GM21717 (cell line): ENCODE measurements at regions not wholly inside any gene's neighbourhood (a gene's known extent, or its start where the extent isn't known, plus 50 kb on each side); places are given as distances from the start of the nearest gene placed in this dataset.
A peak's percentile ranks its signal among the peaks of the same experiment; 100 is the strongest.

Experiments used
- ATAC-seq: cut with Tn5 transposase; IDR thresholded peaks from one replicate; pipeline ENCODE4 v1.9.1; 2021; ENCODE audit warnings: mild to moderate bottlenecking, moderate library complexity; ENCODE audit not compliant: unreplicated experiment

- no peak for ATAC-seq
These were observed 1102.8 kb upstream of the KLHL29 start for GRCh38 chr2:22282220-22282619.

GRCh38 chr2:22282916-22283315 is 1102.1 kb upstream of the KLHL29 start:
- no peak for ATAC-seq

GRCh38 chr2:22283436-22283835 is 1101.5 kb upstream of the KLHL29 start:
- ATAC-seq: no peak

GRCh38 chr2:22290302-22290701 is 1094.7 kb upstream of the KLHL29 start:
- ATAC-seq: no peak

DNA sequence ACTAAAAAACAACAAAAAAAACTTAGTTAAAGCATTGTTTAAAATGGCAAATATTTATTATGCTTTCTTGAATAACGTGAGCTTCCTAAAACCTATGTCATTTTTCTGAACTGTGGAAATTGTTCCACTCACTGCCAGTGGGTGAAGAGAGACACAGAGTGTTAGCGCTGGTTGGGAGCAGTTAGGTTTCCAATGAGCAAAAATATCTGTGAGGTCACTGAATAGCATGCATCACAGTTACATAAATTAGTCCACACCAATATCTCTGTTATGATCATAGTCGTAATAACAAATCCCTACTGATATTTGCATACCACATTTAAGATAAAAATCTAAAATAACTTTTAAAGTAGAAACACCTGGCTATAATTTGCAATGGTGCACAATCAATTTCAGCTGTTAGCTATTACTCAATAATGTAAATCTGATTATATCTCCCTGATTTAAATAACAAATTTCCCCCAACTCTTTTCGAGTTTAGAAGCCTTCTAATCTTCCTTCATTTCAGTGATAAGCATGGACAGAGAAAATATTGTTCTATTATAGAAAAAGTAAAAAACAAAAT is 1094.0 kb upstream of the KLHL29 start:
- no peak for ATAC-seq

GRCh38 chr2:22301228-22301627 is 1083.8 kb upstream of the KLHL29 start:
- no peak for ATAC-seq

DNA sequence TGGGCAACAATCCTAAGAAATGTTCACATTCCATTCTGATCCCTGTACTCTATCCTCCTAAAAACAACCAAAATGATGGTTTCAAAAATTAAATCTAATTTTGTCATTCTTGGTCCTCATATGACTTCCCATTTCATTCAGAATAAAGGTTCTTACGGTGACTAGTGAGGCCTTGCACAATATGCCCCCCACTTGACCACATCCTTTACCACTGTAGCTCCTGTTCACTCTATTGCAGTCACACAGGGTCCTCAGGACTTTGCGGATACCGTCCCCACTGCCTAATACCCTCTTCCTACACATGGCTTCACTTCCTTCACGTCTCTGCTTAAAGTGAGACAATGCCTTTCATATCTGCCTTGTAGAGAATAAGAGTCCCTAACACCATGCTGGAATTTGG is 1058.7 kb upstream of the KLHL29 start:
- ATAC-seq: no peak

DNA sequence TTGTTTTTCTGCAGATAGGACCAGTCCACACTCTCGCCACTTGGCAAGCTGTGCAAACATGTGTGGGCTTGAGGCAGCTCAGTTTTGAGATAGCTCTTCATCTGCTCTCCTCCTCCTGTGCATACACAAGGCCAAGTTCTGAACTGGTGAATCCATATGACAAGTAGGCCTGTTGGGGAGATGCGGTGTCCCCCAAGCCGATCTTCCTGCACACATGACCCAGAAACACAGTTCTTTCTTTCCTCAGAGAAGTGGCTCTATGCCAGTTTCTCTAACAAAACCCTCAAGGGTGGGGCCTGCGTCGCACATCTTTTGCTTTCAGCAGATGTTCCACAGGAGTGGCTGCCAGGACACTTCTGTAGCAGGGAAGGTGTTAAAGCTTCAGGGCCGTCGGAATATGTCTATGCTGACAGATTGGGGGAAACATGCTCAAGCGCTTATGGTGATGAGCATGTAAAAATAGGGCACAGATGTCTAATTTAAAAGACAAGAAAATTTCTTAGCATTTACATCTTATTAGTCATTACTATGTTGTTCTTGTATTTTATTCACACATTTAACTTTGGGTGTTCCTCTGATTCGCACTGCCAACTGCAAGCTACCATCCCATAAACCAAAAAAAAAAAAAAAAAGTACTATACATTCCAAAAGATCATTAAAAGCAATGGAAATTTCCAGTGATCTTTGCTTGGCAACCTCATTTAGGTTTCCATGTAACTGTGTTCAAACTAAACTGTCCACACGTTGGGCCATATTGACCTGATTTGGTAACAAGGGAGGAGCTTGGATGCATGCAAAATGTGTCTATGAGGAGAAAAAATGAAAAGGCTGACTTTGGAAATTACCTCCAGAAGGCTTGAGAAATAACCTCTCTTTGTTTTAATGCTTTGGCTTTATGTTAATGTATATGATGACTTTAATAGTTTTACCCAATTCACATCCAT is 1055.5 kb upstream of the KLHL29 start:
- no peak for ATAC-seq

- ATAC-seq: no peak
These were observed 1048.6 kb upstream of the KLHL29 start for GRCh38 chr2:22336414-22336813.

DNA sequence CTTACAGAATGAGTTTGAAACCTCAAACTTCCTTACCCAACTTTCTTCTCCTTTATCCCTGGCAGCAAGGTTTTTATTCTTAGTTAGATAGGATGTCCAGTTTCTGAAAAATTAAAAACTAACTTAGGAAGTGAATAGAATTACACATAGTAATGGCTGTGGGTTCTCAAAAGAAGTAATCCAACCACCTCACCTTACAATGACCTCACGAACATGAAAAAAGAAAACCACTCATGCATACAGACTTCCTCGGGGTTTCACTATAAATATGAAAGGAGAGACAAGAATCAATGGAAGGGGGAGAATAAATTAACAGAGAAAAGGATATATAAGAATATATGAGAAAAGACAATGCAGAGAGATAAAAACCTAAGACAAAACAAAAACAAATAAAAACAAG is 1044.3 kb upstream of the KLHL29 start:
- no peak for ATAC-seq

GRCh38 chr2:22347306-22347705 is 1037.7 kb upstream of the KLHL29 start:
- no peak for ATAC-seq

DNA sequence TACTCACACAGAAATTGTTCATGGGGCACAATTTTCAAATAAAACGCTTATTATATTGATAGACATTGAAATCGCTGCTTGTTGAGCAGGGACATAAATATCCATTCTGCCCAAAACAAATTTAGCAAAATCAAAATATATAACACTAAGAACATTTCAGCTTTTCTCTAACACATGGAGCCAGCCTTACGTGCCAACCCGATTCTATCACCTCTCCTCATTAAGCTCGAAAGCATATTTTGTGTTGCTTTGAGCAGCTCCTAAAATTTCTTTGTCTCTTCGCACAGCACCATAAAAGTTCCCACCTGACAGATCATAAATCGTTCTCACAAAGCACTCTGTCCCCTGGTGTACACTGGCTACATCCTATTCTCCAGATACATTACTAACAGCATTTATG is 1034.4 kb upstream of the KLHL29 start:
- ATAC-seq: no peak

- peak; percentile 70 for ATAC-seq
These were observed 1029.1 kb upstream of the KLHL29 start for GRCh38 chr2:22355816-22356433.

DNA sequence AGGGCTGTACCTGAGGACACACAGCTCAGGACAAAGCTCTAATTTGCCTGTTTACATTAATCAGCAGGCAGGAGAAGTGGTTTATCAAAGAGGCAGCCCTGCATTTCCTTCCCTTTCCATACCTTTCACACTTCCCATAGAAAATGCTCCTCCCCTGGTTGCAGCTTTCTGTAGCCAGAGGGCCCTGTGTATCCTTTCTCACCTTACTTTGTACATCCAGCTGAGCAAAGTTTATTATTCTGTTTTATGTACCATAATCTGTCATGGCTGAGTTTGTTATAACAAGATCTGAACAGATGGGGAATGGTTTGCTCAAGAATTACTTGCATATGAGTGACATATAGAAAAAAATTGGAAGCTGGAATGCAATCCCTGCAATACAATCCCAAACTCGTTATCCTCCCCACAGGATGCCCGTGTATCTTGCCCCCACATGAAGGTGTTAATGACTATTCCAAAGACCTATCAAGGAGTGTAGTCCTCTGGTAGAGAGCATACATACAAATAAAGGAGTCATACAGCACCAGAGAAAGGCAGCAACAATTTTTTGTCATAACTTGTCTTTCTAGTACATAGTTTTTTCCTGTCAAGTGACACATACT is 1025.8 kb upstream of the KLHL29 start:
- no peak for ATAC-seq

GRCh38 chr2:22360735-22361374 is 1024.1 kb upstream of the KLHL29 start:
- ATAC-seq: no peak

- ATAC-seq: no peak
These were observed 1023.4 kb upstream of the KLHL29 start for GRCh38 chr2:22361571-22361970.

- ATAC-seq: no peak
These were observed 1009.9 kb upstream of the KLHL29 start for GRCh38 chr2:22375096-22375495.

GRCh38 chr2:22377268-22377667 is 1007.7 kb upstream of the KLHL29 start:
- no peak for ATAC-seq

DNA sequence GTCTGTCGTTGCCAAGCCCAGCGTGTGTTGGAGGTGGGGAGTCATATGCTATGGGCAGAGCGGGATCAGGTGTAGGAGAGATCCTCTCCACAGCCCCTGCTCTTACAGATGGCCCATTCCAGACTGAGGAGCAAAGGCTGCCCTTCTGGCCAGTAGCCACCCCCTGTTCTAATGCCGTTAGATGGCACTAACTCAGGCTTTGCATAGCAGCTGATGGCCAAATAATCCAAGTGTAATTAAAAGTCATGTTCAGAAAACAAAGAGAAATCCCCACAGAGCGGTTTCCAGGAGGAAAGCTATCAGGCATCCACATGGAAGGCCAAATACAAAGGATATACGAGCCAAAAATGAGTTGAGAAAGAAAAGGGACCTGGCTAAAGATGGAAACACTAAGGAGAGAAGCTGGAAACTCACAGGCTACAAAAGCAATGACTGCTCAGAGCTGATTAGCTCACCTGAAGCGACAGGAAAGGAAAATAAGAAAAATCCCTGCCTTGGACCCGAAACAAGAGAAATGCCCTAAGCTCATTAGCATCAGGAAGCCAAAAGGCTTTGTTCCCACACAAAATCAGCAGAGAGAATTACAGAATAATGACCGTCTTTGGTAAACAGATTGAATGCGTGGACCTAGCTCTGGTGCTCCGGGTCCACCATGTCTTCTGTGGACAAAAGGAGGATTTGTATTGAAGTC is 1002.4 kb upstream of the KLHL29 start:
- ATAC-seq: no peak

DNA sequence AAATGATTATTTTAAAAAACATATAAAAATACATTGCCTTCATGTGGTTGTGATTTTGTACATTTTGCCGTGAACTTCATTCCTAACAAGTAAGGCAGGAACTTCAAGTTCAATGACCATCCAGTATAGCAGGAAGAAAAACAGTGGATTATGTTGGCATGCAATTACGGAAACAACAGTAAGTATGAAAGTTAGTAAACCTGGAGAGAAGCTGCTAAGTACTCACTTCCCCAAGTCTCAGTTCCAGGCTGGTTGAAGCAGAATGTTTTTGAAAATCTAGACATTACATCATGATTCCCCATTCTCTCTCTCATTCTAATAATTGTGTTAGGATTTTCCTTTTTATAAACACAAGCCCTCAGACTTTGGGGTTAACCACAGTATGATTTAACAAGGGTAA is 987.1 kb upstream of the KLHL29 start:
- ATAC-seq: no peak

- no peak for ATAC-seq
These were observed 981.2 kb upstream of the KLHL29 start for GRCh38 chr2:22403748-22404147.
